ENCODE measurements at regions not wholly inside any gene's neighbourhood (a gene's known extent, or its start where the extent isn't known, plus 50 kb on each side); places are given as distances from the start of the nearest gene placed in this dataset.

- TF ChIP-seq CTCF (IDR thresholded peaks at IDR 0.05; ENCODE audit: insufficient read depth, low read depth, low read length): no peak
- no peak for TF ChIP-seq EZH2 (IDR thresholded peaks at IDR 0.05; ENCODE audit: insufficient read depth, low read length)
These were observed 363.6 kb downstream of the RFPL4B start for GRCh38 chr6:112710710-112711109.
